ES-I3 (cell line): ENCODE measurements at regions not wholly inside any gene's neighbourhood (a gene's known extent, or its start where the extent isn't known, plus 50 kb on each side); places are given as distances from the start of the nearest gene placed in this dataset.

ENCODE experiments used
- H3K36me3 ChIP-seq: 2 replicates; pipeline ENCODE4 v1.6.1; 2013; ENCODE audit warnings: mild to moderate bottlenecking, low read length, control low read depth, moderate library complexity; ENCODE audit not compliant: insufficient read depth
- H3K4me1 ChIP-seq: 2 replicates; pipeline ENCODE4 v1.6.1; 2013; ENCODE audit warnings: mild to moderate bottlenecking, control low read depth, low read length; ENCODE audit not compliant: insufficient read depth
- H3K9ac ChIP-seq: 2 replicates; pipeline ENCODE4 v1.6.1; 2013; ENCODE audit warnings: low read depth, mild to moderate bottlenecking, low read length, moderate library complexity
- H3K9me3 ChIP-seq: 2 replicates; pipeline ENCODE4 v1.6.1; 2013; ENCODE audit warnings: mild to moderate bottlenecking, low read length, moderate library complexity; ENCODE audit not compliant: control insufficient read depth, insufficient read depth

DNA sequence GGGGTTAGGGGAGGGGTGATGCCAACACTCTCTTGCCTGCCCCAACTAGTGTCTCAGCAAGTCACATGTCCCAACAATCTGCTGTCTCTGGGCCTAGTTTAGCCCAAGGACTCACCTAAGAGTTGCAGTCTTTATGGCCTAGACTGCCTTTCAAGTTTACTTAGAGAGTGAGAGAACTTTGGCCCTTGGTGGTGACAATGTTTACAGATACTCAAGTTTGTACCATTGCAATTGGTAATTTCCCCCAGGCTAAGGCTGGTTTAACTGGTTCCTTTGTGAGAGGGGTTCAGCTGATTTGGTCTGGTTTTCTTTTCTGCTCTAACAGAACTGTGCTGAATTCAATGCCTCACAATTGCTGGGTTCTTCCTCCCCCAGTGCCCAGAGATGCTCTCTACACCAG, 1279.9 kb upstream of the EYS start:
- Histone ChIP-seq H3K9me3 (no peaks in the 10 kb centered on the region), H3K4me1 (no peaks in the 10 kb centered on the region), H3K36me3 (no peaks in the 10 kb centered on the region), H3K9ac (no peak overlapping the region)

- Histone ChIP-seq H3K9ac (no peak overlapping the region), H3K36me3 (no peaks in the 10 kb centered on the region), H3K9me3 (no peaks in the 10 kb centered on the region), H3K4me1 (no peaks in the 10 kb centered on the region)
Measured at GRCh38 chr6:66985816-66986215, 1278.8 kb upstream of the EYS start.

DNA sequence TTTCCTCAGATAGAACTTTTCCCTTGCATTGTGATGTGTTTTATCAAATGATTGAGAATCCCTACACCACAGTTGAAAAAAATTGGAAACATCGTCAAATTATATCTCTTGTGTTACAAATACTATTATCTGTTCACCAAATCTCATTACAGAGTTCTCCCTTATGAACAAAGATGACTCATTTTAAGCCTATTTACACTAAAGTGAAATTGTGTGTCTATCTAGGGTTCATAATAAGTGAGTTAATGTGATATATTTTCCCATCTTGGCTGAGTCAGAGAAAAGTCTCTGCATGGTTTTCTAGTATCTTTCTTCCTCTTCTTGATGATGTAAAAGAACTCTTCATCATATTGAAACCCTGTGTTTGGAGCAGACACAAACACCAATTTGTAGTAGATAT, 1263.3 kb upstream of the EYS start:
- H3K9ac ChIP-seq = no peak overlapping the region
- H3K9me3 ChIP-seq = no peaks in the 10 kb centered on the region
- no peaks in the 10 kb centered on the region for H3K4me1 ChIP-seq
- H3K36me3 ChIP-seq = no peaks in the 10 kb centered on the region

DNA sequence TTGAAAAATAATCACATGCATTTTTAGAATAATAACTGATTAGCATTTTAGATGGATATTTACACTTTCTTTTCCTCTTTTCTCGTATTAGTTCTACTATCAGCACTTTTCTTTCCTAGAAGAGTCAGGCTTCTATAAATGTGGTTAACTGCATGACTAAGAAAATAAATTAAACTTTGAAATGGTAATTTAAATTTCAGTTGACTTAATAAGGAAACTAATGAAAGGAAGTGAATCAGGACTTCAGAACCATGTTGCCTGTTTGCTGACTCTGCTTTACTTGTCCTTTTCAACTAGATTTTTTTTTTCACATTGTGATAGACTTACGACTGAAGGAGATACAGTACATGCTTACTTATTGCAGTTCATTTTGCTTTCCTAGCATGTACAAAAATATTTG, 1258.2 kb upstream of the EYS start:
- Histone ChIP-seq H3K9me3 (no peaks in the 10 kb centered on the region; the same call in 1 of the 2 replicates), H3K9ac (no peak overlapping the region), H3K4me1 (no peaks in the 10 kb centered on the region), H3K36me3 (no peaks in the 10 kb centered on the region)

GRCh38 chr6:66964216-66964615, 1257.2 kb upstream of the EYS start:
- Histone ChIP-seq H3K4me1 (no peaks in the 10 kb centered on the region), H3K9me3 (no peaks in the 10 kb centered on the region; the same call in 1 of the 2 replicates), H3K36me3 (no peaks in the 10 kb centered on the region), H3K9ac (no peak overlapping the region)

- H3K9ac ChIP-seq = no peak overlapping the region
- H3K9me3 ChIP-seq = no peaks in the 10 kb centered on the region; the same call in 1 of the 2 replicates
- H3K4me1 ChIP-seq = no peaks in the 10 kb centered on the region
- no peaks in the 10 kb centered on the region for H3K36me3 ChIP-seq
Measured at GRCh38 chr6:66962082-66962481, 1255.1 kb upstream of the EYS start.

- Histone ChIP-seq H3K9me3 (no peaks in the 10 kb centered on the region; the same call in 1 of the 2 replicates), H3K4me1 (no peaks in the 10 kb centered on the region), H3K36me3 (no peaks in the 10 kb centered on the region), H3K9ac (no peak overlapping the region)
Measured at GRCh38 chr6:66961191-66961590, 1254.2 kb upstream of the EYS start.

DNA sequence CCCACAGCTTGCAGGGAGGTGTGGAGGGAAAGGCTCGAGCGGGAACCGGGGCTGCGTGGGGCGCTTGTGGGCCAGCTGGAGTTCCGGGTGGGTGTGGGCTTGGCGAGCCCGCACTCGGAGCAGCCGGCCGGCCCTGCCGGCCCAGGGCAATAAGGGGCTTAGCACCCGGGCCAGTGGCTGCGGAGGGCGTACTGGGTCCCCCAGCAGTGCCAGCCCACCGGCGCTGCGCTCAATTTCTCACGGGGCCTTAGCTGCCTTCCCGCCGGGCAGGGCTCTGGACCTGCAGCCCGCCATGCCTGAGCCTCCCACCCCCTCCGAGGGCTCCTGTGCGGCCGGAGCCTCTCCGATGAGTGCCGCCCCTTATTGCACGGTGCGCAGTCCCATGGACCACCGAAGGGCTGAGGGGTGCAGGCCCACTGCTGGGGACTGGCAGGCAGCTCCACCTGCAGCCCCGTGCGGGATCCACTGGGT, 1242.2 kb upstream of the EYS start:
- no peak overlapping the region for H3K9ac ChIP-seq
- H3K4me1 ChIP-seq = no peaks in the 10 kb centered on the region
- H3K9me3 ChIP-seq = no peaks in the 10 kb centered on the region
- H3K36me3 ChIP-seq = no peaks in the 10 kb centered on the region

DNA sequence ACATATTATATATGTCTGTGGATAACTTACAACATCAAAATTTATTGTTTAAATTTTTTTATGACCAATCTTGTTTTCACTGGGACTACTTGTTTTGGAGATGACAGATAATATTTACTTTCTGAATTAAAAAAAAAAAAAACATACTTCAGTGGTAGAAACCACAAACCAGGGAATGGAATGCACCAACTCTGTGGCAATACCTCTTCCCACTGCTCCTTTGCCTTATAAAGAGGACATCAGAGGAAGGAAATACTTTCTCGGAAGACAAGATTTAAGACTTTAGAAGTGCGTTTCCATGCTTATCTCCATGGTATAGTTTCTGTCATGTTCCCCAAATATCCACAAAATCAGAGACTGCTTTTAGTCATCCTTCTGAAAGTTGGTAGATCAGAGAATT, 1241.1 kb upstream of the EYS start:
- Histone ChIP-seq H3K9ac (no peak overlapping the region), H3K9me3 (no peaks in the 10 kb centered on the region; the same call in 1 of the 2 replicates), H3K4me1 (no peaks in the 10 kb centered on the region), H3K36me3 (no peaks in the 10 kb centered on the region)

- Histone ChIP-seq H3K36me3 (no peaks in the 10 kb centered on the region), H3K4me1 (no peaks in the 10 kb centered on the region), H3K9me3 (peaks cover 3% of the 10 kb centered on the region), H3K9ac (no peak overlapping the region)
Measured at GRCh38 chr6:66940003-66940402, 1233.0 kb upstream of the EYS start.

- no peaks in the 10 kb centered on the region for H3K36me3 ChIP-seq
- H3K4me1 ChIP-seq = no peaks in the 10 kb centered on the region
- peaks cover 3% of the 10 kb centered on the region; the same call in 1 of the 2 replicates for H3K9me3 ChIP-seq
- no peak overlapping the region for H3K9ac ChIP-seq
Measured at GRCh38 chr6:66937180-66937579, 1230.2 kb upstream of the EYS start.

- no peak overlapping the region for H3K9ac ChIP-seq
- peaks cover 3% of the 10 kb centered on the region; the same call in 1 of the 2 replicates for H3K9me3 ChIP-seq
- H3K4me1 ChIP-seq = no peaks in the 10 kb centered on the region
- H3K36me3 ChIP-seq = no peaks in the 10 kb centered on the region
Measured at GRCh38 chr6:66935612-66936011, 1228.6 kb upstream of the EYS start.

- Histone ChIP-seq H3K9ac (no peak overlapping the region), H3K9me3 (peaks cover 10% of the 10 kb centered on the region; the same call in 1 of the 2 replicates), H3K36me3 (no peaks in the 10 kb centered on the region), H3K4me1 (no peaks in the 10 kb centered on the region)
Measured at GRCh38 chr6:66931787-66932186, 1224.8 kb upstream of the EYS start.

- H3K9me3 ChIP-seq = peaks cover 12% of the 10 kb centered on the region; the same call in 1 of the 2 replicates
- no peaks in the 10 kb centered on the region for H3K4me1 ChIP-seq
- no peak overlapping the region for H3K9ac ChIP-seq
- H3K36me3 ChIP-seq = no peaks in the 10 kb centered on the region
Measured at GRCh38 chr6:66930559-66931290, 1223.7 kb upstream of the EYS start.

- peaks cover 25% of the 10 kb centered on the region for H3K9me3 ChIP-seq
- no peaks in the 10 kb centered on the region for H3K4me1 ChIP-seq
- H3K9ac ChIP-seq = no peak overlapping the region
- no peaks in the 10 kb centered on the region for H3K36me3 ChIP-seq
Measured at GRCh38 chr6:66926060-66926459, 1219.0 kb upstream of the EYS start.
